NK-92 (cell line): ENCODE measurements at regions not wholly inside any gene's neighbourhood (a gene's known extent, or its start where the extent isn't known, plus 50 kb on each side); places are given as distances from the start of the nearest gene placed in this dataset.

Experiments
- DNase-seq: peaks from one replicate; lab custom pipeline; 2025; ENCODE audit not compliant: unreplicated experiment; lab: John Stamatoyannopoulos, UW

DNA sequence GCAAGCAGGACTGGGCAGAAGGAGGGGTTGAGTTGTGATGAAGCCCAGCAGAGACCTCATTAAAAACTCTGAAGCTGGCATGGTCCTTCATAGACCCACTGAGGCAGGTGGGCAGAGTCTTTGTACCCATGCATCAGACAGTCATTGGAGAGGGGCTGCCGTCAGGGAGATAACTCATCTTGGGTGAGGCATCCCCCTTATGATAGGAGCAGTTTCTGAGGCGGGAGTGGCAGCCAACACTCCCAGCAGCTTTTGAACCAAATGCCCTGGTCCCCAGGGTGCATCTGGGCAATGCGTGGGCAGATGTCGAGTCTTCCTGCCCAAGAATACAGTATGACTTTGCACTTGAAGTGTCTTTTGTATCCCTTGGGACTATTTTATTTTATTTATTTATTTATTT lies 68.1 kb downstream of the HTR5A start:
- DNase-seq = no peak

- DNase-seq = no peak
Observed at GRCh38 chr7:155141562-155141961, 71.4 kb downstream of the HTR5A start.

- DNase-seq = no peak
Observed at GRCh38 chr7:155143381-155143780, 73.3 kb downstream of the HTR5A start.

GRCh38 chr7:155144371-155144770 lies 74.2 kb downstream of the HTR5A start:
- DNase-seq = no peak

- DNase-seq = no peak
Observed at GRCh38 chr7:155145477-155146255, 75.5 kb downstream of the HTR5A start.

- no peak for DNase-seq
Observed at GRCh38 chr7:155147172-155147571, 77.0 kb downstream of the HTR5A start.

DNA sequence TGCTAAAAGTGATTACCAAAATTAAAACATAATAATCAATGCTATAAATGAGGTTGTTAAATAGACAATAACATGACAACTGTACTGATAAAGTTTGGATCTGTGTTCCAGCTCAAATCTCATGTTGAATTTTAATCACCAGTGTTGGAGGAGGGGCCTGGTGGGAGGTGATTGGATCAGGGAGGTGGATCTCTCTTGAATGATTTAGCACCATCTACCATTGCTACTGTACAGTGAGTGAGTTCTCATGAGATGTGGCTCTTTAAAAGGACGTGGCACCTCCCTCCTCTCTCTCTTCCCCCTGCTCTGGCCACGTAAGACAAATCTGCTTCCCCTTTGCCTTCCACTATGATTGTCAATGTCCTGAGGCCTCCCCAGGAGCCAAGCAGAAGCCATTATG lies 77.5 kb downstream of the HTR5A start:
- DNase-seq = no peak

- DNase-seq = no peak
Observed at GRCh38 chr7:155153676-155154075, 83.6 kb downstream of the HTR5A start.

DNA sequence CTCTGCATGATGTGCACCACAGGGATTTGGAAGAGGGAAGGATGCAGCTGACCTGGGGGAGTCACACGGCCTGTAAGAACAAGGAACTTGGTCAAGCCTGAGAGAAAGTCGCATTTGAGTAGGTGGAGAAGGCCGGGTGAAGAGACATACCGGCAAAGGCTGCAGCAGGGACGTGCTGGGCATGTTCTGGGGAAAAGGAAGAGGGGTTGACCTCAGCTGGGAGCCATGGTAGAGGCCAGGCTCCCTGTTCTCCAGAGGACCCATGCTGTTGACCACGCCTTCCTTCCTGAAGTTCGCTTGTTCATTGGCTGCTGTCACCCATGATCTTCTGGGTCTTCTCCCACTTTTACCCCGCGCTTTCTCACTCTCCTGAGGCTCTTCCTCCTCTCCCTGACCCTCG lies 84.5 kb downstream of the HTR5A start:
- DNase-seq = no peak

GRCh38 chr7:155161690-155162089 lies 91.6 kb downstream of the HTR5A start:
- no peak for DNase-seq

GRCh38 chr7:155162422-155162821 lies 92.3 kb downstream of the HTR5A start:
- no peak for DNase-seq

DNA sequence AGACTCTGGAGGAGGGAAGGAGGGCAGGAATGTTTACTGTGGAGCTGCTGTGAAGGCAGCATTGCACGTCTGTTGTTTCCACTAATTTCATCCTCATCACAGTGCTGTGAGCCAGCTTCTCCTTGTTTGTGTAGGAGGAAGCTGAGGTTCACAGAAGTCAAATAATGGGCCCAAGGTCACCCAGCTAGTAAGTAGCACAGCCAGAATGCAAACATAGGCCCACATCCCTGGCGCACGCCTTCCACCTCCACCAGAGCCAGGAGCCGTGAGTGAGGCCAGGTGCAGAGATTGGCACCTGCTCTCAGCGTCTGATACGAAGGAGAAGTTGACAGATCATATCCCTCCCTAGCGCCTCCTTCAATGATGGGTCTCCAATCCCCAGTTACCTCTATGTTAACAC lies 93.6 kb downstream of the HTR5A start:
- no peak for DNase-seq

GRCh38 chr7:155164316-155164715 lies 94.2 kb downstream of the HTR5A start:
- no peak for DNase-seq

DNA sequence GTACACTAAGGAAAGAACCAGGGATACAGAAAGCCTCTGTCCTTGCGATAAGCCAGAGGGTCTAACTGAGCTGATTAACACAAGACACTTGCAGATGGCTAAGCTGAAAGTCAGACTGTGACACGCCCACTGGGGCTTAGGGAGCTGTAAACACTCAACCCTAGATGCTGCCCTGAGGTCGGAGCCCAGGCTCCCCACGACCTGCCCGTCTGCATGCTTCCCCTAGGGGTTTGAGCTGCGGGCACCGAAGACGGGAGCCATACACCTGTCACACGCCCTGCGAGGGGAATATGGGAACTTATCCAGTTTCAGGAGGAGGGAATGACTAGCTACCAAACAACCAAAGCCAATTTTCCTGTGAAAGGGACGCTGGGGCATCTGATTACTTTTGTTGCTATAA lies 96.0 kb downstream of the HTR5A start:
- DNase-seq = no peak

GRCh38 chr7:155166673-155167370 lies 96.7 kb downstream of the HTR5A start:
- no peak for DNase-seq

DNA sequence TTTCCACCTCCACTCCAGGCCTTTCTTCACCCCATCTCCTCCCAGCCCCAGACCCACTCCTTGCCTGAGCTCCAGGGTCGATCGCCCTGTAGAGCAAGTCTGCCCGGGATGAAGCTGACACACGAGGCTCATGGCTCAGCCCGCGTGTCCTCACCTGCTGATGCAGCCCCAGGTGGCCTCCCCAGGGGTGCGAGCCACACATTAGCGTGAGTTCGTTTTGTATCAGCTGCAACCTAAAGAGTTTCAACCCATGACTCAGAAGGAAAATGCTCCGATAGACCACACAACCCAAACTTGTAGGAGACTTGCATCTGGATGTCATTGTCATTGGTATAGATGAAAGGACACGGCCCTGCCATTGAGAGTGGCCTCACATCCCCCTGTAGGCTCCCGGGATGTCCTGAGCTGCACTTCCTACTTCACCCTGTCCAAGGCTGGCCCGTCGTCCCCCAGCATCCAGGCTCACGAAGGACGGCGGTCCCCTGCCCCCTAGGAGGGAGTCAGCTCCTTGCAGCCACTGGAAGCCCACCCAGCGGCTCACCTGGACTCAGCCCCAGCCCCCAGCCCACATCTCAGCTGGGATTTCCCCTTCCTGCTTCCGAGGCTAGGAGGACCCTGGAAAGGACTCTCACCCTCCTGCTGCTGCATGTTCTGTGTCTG lies 97.7 kb downstream of the HTR5A start:
- DNase-seq = no peak

DNA sequence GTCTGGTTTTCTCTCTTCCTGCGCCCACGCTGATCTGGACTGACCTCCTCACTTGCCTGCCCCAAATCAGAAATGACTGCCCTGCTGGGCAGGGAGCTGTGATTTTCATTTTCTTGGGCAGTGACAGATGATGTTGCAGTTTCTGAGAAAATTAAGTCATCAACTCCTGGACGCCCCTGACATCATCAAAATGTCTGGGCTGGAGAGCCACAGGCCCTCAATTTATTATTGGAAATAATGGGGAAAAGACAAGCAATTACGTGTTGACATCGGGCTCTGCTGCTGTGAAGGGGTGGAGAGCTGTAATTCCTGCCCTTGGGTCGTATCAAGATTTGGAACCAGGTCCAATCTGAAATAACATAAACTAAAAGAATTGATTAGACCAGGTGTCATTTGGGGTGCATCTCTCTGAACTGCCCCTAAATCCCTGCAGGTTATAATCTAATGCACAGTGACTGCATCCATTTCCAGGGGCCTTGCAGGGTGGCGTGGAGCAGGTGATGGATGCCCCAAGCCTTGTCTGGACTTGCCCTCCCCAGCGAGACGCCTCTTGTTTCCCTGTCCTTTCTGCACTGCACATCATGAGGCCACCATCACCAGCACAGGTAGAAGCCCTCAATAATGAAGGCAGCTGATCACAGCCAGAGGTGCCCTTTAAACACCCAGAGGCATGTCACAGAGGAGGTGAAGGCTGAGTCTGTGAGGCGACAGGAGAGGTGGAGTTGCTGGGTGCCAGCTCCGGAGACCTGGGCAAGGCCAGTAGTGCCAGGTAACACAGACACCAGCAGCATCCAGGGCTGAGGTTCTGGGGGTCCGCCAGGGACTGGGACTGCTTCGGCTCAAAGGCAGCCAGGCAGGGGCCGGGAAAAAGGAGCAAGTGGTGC lies 98.7 kb downstream of the HTR5A start:
- no peak for DNase-seq

GRCh38 chr7:155169498-155170065 lies 99.5 kb downstream of the HTR5A start:
- DNase-seq = no peak

- no peak for DNase-seq
Observed at GRCh38 chr7:155170331-155170730, 100.2 kb downstream of the HTR5A start.

DNA sequence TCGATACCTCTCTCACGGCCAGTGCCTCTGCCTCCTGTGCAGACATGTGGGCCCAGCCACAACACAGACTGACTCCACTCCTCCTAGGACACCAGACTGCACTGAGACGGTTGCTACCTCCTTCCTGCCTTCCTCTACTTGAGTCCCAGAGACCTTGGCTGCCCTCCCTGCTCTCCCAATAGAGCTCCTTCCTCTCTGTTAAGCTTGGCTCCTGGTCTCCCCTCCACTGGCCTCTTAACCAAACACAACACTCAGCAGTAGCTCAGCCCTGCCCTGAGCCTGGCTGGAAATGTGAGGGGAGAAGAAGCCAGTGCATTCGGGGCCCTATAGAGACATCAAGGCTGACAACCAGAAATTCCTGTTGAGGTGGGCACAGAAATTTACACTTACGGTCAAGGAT lies 102.0 kb downstream of the HTR5A start:
- no peak for DNase-seq

- DNase-seq = no peak
Observed at GRCh38 chr7:155173905-155174304, 103.8 kb downstream of the HTR5A start.
